Naive B cell (primary cell): ENCODE measurements at regions not wholly inside any gene's neighbourhood (a gene's known extent, or its start where the extent isn't known, plus 50 kb on each side); places are given as distances from the start of the nearest gene placed in this dataset.

Experiments used
- ATAC-seq, 2 donors: fragments of 150-1000 bp; cut with Tn5 transposase; 2 replicates each; pipeline ENCODE4 v1.10.0; 2021; ENCODE audit warnings: low read depth in 2 of 2, mild to moderate bottlenecking in 2 of 2, moderate library complexity in 2 of 2
- DNase-seq: peaks from one replicate; pipeline ENCODE4 v3.0.0; 2022
- H3K27ac Mint-ChIP-seq, 6 donors: one replicate each; pipeline ENCODE4 v1.8.0; 2020 to 2022; ENCODE audit warnings: mild to moderate bottlenecking in 6 of 6, mixed read lengths in 6 of 6, moderate library complexity in 5 of 6, inconsistent platforms in 2 of 6
- H3K27me3 Mint-ChIP-seq, 3 donors: one replicate each; pipeline ENCODE4 v1.8.0; 2021 to 2022; ENCODE audit warnings: mixed read lengths in 3 of 3, mild to moderate bottlenecking in 1 of 3
- H3K36me3 Mint-ChIP-seq, 2 donors: one replicate each; pipeline ENCODE4 v1.8.0; 2020 to 2022; ENCODE audit warnings: mixed read lengths in 2 of 2, inconsistent platforms in 1 of 2, mild to moderate bottlenecking in 1 of 2
- H3K4me1 Mint-ChIP-seq, 3 donors: one replicate each; pipeline ENCODE4 v1.8.0; 2020 to 2022; ENCODE audit warnings: mixed read lengths in 3 of 3, inconsistent platforms in 1 of 3, mild to moderate bottlenecking in 1 of 3, moderate library complexity in 1 of 3
- H3K4me3 Mint-ChIP-seq, 8 donors: one replicate each; pipeline ENCODE4 v1.8.0; 2020 to 2022; ENCODE audit warnings: mild to moderate bottlenecking in 8 of 8, mixed read lengths in 8 of 8, moderate library complexity in 8 of 8, inconsistent platforms in 2 of 8
- H3K9me3 Mint-ChIP-seq, 7 donors: one replicate each; pipeline ENCODE4 v1.8.0; 2020 to 2022; ENCODE audit warnings: mixed read lengths in 7 of 7, mild to moderate bottlenecking in 5 of 7, inconsistent platforms in 2 of 7, moderate library complexity in 1 of 7

- Mint-ChIP-seq H3K27ac (no peak overlapping the region), H3K9me3 (no peaks in the 10 kb centered on the region), H3K4me3 (no peak overlapping the region), H3K36me3 (no peaks in the 10 kb centered on the region), H3K4me1 (no peaks in the 10 kb centered on the region), H3K27me3 (peaks cover 0 to 4% (median 0%) of the 10 kb centered on the region in 3 donors)
- DNase-seq, result no peak
- ATAC-seq, result no peak
Measured at GRCh38 chr10:61612450-61612849, 50.3 kb upstream of the CABCOCO1 start.

- Mint-ChIP-seq H3K36me3 (no peaks in the 10 kb centered on the region), H3K27me3 (peaks cover 0 to 4% (median 0%) of the 10 kb centered on the region in 3 donors), H3K4me1 (no peaks in the 10 kb centered on the region), H3K4me3 (no peak overlapping the region), H3K9me3 (no peaks in the 10 kb centered on the region), H3K27ac (no peak overlapping the region)
- DNase-seq (no peak), ATAC-seq (no peak)
Measured at GRCh38 chr10:61612009-61612408, 50.7 kb upstream of the CABCOCO1 start.

GRCh38 chr10:61609701-61610100 is 53.0 kb upstream of the CABCOCO1 start:
- Mint-ChIP-seq H3K27ac (no peak overlapping the region), H3K9me3 (no peaks in the 10 kb centered on the region), H3K4me3 (no peak overlapping the region), H3K27me3 (peaks cover 5 to 8% (median 5%) of the 10 kb centered on the region in 3 donors), H3K4me1 (no peaks in the 10 kb centered on the region), H3K36me3 (no peaks in the 10 kb centered on the region)
- no peak for DNase-seq
- no peak for ATAC-seq

GRCh38 chr10:61608255-61609033 is 54.3 kb upstream of the CABCOCO1 start:
- Mint-ChIP-seq H3K4me1 (no peaks in the 10 kb centered on the region), H3K36me3 (no peaks in the 10 kb centered on the region), H3K27me3 (peaks cover 5 to 8% (median 7%) of the 10 kb centered on the region in 3 donors), H3K27ac (no peak overlapping the region), H3K9me3 (no peaks in the 10 kb centered on the region), H3K4me3 (no peak overlapping the region)
- ATAC-seq (no peak), DNase-seq (no peak)

- no peak overlapping the region for H3K4me3 Mint-ChIP-seq
- H3K36me3 Mint-ChIP-seq, result no peaks in the 10 kb centered on the region
- ATAC-seq, result no peak
- H3K9me3 Mint-ChIP-seq, result no peaks in the 10 kb centered on the region
- no peak for DNase-seq
- H3K27ac Mint-ChIP-seq, result no peak overlapping the region
- peaks cover 5 to 10% (median 8%) of the 10 kb centered on the region in 3 donors for H3K27me3 Mint-ChIP-seq
- no peaks in the 10 kb centered on the region for H3K4me1 Mint-ChIP-seq
Measured at GRCh38 chr10:61606959-61607907, 55.5 kb upstream of the CABCOCO1 start.

- Mint-ChIP-seq H3K27ac (no peak overlapping the region), H3K9me3 (no peaks in the 10 kb centered on the region)
- ATAC-seq, result no peak
Measured at GRCh38 chr10:61605221-61605620, 57.5 kb upstream of the CABCOCO1 start.

GRCh38 chr10:61600399-61600798 is 62.3 kb upstream of the CABCOCO1 start:
- Mint-ChIP-seq H3K4me1 (no peaks in the 10 kb centered on the region), H3K4me3 (no peak overlapping the region), H3K9me3 (no peaks in the 10 kb centered on the region), H3K27me3 (peaks cover 10 to 22% (median 14%) of the 10 kb centered on the region in 3 donors), H3K36me3 (no peaks in the 10 kb centered on the region), H3K27ac (no peak overlapping the region)
- no peak for ATAC-seq
- DNase-seq, result no peak

More at GRCh38 chr10:61605221-61605620, 57.5 kb upstream of the CABCOCO1 start:
- H3K4me3 Mint-ChIP-seq, result no peak overlapping the region
- no peaks in the 10 kb centered on the region for H3K36me3 Mint-ChIP-seq
- no peaks in the 10 kb centered on the region for H3K4me1 Mint-ChIP-seq
- DNase-seq, result no peak
- peaks cover 5 to 10% (median 7%) of the 10 kb centered on the region in 3 donors for H3K27me3 Mint-ChIP-seq

GRCh38 chr10:61594430-61594829 is 68.3 kb upstream of the CABCOCO1 start:
- H3K4me3 Mint-ChIP-seq, result no peak overlapping the region
- H3K27me3 Mint-ChIP-seq, result peaks cover 7 to 28% (median 23%) of the 10 kb centered on the region in 3 donors
- peaks cover 0 to 4% (median 0%) of the 10 kb centered on the region in 3 donors for H3K4me1 Mint-ChIP-seq
- no peaks in the 10 kb centered on the region for H3K36me3 Mint-ChIP-seq
- H3K9me3 Mint-ChIP-seq, result no peaks in the 10 kb centered on the region
- ATAC-seq (no peak), DNase-seq (no peak)
- H3K27ac Mint-ChIP-seq, result no peak overlapping the region

- Mint-ChIP-seq H3K9me3 (no peaks in the 10 kb centered on the region), H3K36me3 (no peaks in the 10 kb centered on the region), H3K4me1 (peaks cover 0 to 9% (median 5%) of the 10 kb centered on the region in 3 donors), H3K27ac (no peak overlapping the region), H3K27me3 (peaks cover 1 to 28% (median 21%) of the 10 kb centered on the region in 3 donors), H3K4me3 (no peak overlapping the region)
- no peak for DNase-seq
- no peak for ATAC-seq
Measured at GRCh38 chr10:61592581-61592980, 70.1 kb upstream of the CABCOCO1 start.

- ATAC-seq (no peak), DNase-seq (no peak)
- Mint-ChIP-seq H3K27me3 (peaks cover 0 to 23% (median 0%) of the 10 kb centered on the region in 3 donors), H3K27ac (no peak overlapping the region), H3K9me3 (peaks cover 0 to 2% (median 0%) of the 10 kb centered on the region in 7 donors), H3K4me3 (no peak overlapping the region), H3K36me3 (no peaks in the 10 kb centered on the region), H3K4me1 (peaks cover 0 to 9% (median 5%) of the 10 kb centered on the region in 3 donors)
Measured at GRCh38 chr10:61589547-61590243, 73.0 kb upstream of the CABCOCO1 start.

- H3K4me3 Mint-ChIP-seq, result no peak overlapping the region
Measured at GRCh38 chr10:61588770-61589211, 73.9 kb upstream of the CABCOCO1 start.

GRCh38 chr10:61586829-61587228 is 75.9 kb upstream of the CABCOCO1 start:
- no peak overlapping the region for H3K27ac Mint-ChIP-seq
- ATAC-seq (no peak), DNase-seq (no peak)
- peaks cover 0 to 2% (median 0%) of the 10 kb centered on the region in 7 donors for H3K9me3 Mint-ChIP-seq
- H3K27me3 Mint-ChIP-seq, result peaks cover 0 to 11% (median 0%) of the 10 kb centered on the region in 3 donors
- no peak overlapping the region for H3K4me3 Mint-ChIP-seq
- peaks cover 0 to 9% (median 5%) of the 10 kb centered on the region in 3 donors for H3K4me1 Mint-ChIP-seq
- no peaks in the 10 kb centered on the region for H3K36me3 Mint-ChIP-seq

More at GRCh38 chr10:61588770-61589211, 73.9 kb upstream of the CABCOCO1 start:
- DNase-seq (no peak), ATAC-seq (no peak)
- H3K27ac Mint-ChIP-seq, result no peak overlapping the region
- H3K4me1 Mint-ChIP-seq, result peaks cover 0 to 9% (median 5%) of the 10 kb centered on the region in 3 donors
- H3K9me3 Mint-ChIP-seq, result peaks cover 0 to 2% (median 0%) of the 10 kb centered on the region in 7 donors
- H3K27me3 Mint-ChIP-seq, result peaks cover 0 to 23% (median 0%) of the 10 kb centered on the region in 3 donors
- H3K36me3 Mint-ChIP-seq, result no peaks in the 10 kb centered on the region

GRCh38 chr10:61580608-61581007 is 82.1 kb upstream of the CABCOCO1 start:
- Mint-ChIP-seq H3K27ac (no peak overlapping the region), H3K9me3 (no peaks in the 10 kb centered on the region), H3K4me1 (no peaks in the 10 kb centered on the region), H3K4me3 (no peak overlapping the region), H3K36me3 (no peaks in the 10 kb centered on the region), H3K27me3 (peaks cover 0 to 5% (median 0%) of the 10 kb centered on the region in 3 donors)
- ATAC-seq, result no peak
- DNase-seq, result no peak
